GM18909 (cell line): ENCODE measurements at regions not wholly inside any gene's neighbourhood (a gene's known extent, or its start where the extent isn't known, plus 50 kb on each side); places are given as distances from the start of the nearest gene placed in this dataset.
A peak's percentile ranks its signal among the peaks of the same experiment; 100 is the strongest.
"Not testable (repeated sequence)": the region's sequence is repeated elsewhere in the genome, so short reads cannot be mapped to it uniquely, and the experiment has no call there.

ENCODE experiments used
- ATAC-seq: cut with Tn5 transposase; IDR thresholded peaks from one replicate; pipeline ENCODE4 v1.9.1; 2021; ENCODE audit warnings: mild to moderate bottlenecking; ENCODE audit not compliant: unreplicated experiment, poor library complexity

DNA sequence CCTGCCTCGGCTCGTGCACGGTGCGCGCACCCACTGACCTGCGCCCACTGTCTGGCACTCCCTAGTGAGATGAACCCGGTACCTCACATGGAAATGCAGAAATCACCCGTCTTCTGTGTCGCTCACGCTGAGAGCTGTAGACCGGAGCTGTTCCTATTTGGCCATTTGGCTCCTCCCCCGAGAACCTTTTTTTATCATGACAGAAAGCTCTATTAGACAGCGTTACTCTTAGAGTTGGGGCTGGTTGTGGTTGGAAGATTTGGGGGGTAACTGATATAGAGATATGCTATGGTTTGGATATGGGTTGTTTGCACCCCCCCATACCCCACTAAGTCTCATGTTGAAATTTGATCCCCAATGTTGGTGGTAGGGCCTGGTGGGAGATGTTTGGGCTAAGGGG, 226.2 kb downstream of the LRRC70 start:
- ATAC-seq: not testable (repeated sequence)

DNA sequence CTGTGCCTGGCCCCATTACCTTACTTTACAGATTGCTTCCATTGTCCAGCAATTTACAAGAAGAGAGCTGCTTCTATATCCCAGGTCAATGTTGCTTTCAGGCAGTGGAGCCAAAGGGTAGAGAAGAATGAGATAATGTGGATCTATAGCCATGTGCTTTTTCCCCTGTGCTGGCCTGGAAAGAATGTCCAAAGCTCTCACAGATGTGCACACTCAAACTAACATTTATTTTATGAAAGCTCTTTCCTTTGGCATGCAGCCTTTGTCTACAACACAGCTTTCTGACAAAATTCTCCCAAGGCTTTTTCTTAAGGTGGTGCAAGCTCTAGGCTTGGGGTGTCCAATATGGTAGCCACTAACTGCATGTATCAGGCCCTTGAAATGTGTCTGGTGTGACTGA, 217.3 kb downstream of the LRRC70 start:
- no peak for ATAC-seq

DNA sequence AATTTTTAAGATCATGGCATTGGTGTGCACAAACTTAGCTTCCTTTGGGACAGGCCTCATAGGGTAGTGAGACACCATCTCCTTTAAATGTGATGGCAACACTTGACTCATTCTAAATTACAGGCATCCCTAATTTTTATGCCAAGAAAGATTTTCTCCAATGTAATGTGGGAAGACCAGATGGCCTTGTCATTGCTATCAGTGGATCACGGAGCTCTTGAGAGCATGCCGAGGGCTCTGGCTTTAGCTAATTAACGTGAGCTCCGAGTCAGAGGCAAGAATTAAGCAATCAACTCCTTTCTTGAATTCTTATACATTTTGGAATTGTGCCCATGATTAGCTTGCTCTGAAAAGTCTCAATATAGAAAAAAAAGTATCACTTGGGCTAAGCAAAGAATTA, 215.8 kb downstream of the LRRC70 start:
- ATAC-seq: no peak

DNA sequence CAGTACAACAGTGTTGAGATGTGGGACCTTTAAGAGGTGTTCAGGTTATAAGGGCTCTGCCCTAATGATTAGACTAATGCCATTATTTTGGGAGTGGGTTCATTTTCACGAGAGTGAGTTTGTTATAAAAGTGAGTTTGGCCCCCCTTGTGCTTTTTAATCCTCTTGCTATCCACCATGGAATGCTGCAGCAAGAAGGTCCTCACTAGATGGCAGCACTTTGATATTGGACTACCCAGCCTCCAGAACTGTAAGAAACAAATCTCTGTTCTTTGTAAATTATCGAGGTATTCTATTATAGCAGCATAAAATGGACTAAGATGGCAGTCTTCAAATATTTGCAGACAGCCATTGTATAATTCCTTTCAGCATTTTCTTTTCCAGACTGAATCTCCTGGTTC, 212.4 kb downstream of the LRRC70 start:
- no peak for ATAC-seq

DNA sequence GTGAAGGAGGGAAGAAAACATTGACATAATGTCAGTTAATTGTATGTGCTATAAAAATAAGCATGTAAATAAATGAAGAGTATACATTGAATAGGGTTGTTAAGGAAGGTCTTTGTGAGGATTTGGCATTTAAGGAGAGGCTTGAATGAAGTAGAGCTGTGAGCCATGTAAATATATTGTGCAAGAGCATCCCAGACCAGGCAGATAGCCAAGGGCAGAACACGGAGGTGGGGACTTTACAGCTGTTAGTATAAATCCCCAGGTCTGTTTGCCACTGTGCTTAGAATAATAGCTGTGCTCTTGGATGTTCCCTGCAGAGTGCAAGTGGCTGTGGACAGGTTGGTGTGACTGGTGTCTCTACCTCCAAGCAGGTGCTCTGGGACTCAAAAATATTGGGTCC, 211.7 kb downstream of the LRRC70 start:
- ATAC-seq: no peak

DNA sequence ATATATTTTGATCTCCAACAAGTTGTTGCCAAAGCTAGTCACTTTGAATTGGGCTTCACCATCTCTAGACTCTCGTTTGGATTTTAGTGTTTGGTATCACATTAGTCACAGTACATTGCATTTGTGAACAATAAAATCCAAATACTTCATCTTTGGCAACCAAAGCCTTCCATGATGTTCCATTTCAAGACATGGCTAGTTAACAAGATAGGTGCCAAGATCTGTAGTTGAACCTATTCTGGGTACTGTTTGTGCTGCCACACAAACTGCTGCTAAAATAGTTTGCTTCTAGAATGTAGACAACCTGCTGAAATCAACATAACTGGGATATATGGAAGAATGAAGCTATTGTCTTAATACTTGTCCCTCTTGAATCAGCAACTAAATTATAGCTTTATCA, 207.5 kb downstream of the LRRC70 start:
- ATAC-seq: no peak

DNA sequence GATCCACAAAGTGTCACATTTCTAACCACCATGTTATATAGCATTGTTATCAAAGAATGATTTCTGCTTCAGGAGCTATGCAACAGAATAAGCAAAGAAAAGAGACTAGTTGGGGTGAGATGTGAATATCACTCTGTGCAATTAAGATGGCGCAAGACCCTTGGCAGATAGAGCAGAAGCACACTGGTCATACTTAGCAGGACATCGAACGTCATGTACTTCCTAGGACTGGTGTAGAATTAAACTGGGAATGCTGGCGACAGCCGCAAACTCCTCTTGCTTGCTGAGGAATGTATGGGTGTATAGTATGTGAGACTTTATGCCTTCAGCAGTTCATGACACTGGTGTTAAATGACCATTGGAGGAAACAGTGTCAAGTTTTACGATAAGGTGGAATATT, 207.0 kb downstream of the LRRC70 start:
- no peak for ATAC-seq

DNA sequence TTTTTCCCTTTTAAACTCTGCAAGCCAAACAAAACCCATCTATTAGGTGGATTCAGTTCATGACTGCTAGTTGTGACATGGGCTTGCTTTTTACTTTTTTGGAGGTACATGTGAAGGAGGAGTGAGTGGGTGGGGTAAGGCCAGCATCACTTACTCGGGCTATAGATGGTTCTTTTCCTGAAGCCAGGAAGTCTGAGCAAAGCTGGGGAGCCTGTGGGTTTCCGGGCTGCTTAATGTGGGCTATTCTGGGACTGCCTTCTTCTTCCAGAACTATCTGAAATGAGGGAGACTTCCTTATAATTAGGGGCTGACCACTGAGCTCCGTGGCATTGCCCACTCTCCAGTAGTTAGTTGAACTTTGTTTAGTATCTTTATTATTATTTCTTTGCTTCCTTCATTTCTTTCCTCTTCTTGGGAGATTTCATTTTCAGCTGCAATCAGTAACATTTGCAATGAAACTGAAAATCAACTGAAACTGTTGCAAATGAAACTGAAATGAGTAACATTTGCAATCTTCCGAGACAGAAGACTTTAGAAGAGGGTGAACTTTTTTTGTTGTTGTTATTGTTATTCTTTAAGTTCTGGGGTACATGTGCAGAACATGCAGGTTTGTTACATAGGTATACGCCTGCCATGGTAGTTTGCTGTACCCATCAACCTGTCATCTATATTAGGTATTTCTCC, 204.9 kb downstream of the LRRC70 start:
- peak; percentile 63 for ATAC-seq

DNA sequence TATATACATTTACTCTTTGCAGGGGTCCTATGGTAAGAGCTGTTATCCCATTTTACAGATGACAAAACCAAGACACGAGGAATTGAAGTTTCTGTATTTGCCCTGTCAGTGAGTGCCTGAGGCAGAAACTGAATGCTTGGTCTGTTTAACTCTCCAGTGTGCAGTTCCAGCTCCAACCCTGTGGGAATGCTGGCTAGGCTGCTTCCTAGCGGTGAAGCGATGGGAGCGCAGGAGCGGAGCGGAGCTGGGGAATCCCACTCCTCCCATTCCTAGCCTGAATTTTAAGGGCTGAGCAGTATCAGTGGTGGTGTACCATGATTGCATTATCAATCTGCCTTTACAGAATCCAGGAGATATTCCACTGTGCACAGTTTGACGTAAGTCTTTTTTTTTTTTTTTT, 202.3 kb downstream of the LRRC70 start:
- ATAC-seq: no peak

DNA sequence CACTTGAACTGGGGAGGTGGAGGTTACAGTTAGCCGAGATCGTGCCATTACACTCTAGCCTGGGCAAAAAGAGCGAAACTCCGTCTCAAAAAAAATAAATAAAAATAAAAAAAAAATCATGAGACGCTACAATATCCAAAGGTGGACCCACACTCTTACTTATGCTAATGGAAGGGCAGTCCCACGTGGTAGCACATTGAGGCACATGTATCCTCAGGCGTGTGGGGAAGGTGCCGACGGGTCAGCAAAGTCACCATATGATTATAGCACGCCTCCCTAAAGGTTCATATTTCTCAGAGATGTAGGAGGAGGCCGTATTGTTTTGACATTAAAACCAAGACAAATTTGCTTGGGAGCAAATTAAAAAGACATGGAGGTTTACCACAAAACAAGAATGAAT, 201.6 kb downstream of the LRRC70 start:
- no peak for ATAC-seq

DNA sequence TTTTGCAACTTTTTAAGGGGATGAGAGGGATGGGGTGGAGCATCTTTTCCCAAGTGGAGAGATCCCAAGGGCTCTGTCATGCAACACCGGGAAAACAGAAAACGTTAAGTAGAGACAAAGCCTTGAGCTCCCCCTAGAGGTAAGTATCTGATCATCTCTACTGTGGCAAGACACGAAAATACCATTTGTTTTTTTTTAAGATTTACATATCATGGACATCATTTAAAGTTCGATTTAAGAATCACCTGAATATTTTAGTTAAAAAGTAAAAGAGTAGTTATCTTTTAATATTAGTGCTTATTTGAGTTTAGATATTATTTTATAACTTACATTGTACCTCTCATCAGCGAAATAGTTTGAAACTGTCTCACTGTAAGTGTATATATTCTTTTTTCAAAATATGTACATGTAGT, 200.4 kb downstream of the LRRC70 start:
- peak; percentile 63 for ATAC-seq

DNA sequence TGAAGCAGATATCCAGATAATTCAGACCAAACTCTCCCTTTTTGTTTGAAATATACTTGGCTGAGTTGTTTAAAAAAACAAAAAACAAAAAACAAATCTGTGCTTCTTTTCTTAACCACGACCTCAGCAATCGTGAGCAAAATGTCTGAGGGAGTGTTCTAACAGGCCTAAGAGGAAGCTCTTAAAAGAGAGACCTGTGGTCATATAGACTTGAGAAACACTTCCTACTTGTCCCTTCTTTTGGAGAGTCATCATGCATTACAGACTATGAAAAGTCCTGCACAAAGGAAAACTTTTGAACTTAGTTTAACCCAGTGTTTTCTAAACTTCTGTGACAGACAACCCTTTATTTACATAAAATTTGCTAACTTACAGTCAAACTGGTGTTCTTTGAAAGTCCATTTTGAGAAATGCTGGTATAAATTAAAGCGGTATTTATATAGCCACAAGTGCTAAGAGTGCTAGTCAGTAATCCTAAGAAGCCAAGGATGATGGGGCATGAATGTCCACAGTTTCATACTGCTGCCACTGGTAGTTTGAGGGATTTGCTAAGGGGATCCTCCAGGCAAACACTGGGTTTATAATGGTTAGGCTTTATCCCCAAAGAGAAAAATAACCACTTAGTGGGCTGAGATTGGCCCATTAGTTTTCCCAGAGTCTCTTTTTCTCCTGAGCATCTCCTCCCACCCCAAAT, 199.8 kb downstream of the LRRC70 start:
- peak; percentile 10 for ATAC-seq

DNA sequence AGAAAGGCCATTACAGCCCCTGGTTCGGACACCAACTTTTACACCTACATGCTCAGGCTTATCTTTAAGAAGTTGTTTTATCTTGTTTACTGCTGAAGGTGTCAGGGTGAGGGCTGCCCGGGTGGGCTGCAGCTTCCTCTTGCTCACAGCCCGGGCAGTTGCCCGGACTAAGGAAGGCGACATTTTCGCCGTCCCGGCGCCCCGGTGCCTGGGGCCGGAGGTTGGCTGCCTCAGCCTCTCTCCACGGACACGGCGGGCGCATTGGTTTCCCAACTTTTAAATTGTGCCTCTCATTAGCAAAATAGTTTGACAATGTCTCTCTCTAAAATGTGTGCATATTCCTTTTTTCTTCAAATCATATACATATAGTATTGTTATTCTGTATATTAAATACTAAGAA, 198.5 kb downstream of the LRRC70 start:
- ATAC-seq: not testable (repeated sequence)

DNA sequence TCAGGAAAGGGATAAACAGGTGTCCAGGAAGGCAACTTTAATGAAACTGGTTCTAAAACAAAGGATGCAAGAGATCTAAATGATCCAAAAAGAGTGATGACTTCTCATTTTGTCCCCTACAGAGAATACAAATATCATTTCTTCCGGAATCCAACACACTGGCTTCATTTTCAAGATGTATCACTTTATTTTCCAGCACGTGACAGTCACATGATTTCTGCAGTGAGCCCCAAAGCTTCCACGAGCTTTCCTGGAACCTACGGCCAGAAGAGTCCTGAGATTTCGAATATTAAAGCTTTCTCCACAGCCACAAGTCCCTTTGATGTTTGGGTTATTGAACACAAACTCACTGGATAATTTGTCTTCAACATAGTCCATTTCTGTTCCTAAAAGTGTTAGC, 198.0 kb downstream of the LRRC70 start:
- not testable (repeated sequence) for ATAC-seq

DNA sequence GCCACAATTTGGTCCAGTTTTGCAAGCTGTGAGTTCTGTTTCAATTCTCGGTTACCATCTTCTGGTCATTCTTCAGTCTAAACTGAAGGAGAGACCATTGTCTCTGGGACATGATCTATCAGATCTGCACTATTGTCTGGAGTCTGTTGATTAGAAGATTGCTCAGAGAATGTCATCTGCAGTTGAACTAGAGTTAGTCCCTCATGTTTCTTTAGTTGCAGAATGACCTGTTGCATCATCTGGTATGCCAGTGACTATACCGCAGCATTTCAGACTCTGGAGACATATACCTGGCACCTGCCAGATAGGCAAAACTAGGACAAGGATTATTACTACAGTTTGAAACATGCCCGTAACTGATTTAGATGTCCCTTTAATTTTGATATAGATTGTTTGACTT, 194.8 kb downstream of the LRRC70 start:
- no peak for ATAC-seq

DNA sequence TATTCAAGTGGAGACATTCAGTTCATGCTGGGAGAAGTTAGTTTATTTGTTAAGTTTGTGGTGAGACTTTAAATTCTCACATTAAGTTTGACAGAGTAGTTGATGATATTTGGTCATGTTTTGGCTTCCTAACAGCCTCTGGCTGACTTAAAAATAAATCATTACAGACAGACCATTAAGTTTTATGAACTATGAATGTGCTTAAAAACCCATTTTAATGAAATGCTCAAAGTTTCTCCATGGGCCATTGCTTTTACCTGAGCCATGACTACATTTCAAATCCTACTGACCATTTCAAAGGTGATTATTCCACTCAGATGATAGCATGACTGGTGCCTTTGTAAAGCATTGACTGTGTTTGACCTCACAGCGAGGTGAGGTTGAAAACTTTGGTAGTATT, 192.7 kb downstream of the LRRC70 start:
- ATAC-seq: no peak

DNA sequence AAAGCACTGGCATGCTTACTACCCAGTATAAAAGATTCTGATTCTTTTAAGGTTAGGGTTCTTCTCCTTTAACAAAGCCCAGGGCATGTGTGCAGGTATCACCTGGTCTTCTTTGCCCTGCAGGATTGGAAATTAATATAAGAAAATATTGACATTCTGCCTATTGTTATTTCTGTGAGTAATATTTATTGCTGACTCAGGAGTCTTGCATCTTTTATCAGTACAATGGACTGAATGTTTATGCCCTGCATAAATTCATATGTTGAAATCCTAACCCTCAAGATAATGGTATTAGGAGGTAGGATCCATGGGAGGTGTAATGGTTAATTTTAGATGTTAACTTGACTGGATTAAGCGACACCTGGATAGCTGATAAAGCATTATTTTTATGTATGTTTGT, 189.0 kb downstream of the LRRC70 start:
- no peak for ATAC-seq

DNA sequence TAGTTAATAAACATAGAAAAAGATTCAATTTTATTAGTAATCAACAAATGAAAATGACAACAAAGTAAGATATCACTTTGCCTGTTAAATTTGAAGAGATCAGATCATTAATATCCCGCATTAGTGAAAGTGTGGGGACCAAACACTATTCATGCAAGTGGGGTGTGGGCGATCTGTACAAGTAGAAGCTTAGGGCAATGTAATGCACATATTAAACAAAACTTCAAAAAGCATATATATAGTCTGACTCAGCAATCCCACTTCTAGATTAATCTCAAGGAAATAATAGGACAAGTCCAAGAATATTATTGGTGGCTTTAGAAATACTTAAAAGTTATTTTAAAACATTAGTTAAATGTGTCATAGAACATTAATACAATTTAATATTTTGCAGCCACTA, 188.5 kb downstream of the LRRC70 start:
- ATAC-seq: no peak

DNA sequence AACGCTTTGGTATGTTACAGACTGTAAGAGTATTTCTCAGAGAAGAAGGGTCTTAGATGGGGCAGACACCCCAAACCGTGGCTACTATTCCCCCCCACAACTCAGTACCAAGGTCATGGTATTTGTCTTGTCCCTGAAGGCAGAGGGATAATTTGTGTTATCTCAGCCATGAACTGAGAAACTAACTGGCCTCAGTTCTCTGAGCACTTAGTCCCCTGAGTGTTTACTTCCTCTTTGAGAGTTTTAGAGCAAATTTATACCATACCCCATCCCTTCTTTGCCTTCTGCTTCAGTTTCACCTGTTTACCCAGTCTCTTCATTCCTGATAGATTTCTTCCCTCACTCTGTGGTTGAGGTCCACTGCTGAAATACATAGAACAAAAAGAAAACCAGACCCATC, 183.9 kb downstream of the LRRC70 start:
- ATAC-seq: no peak

DNA sequence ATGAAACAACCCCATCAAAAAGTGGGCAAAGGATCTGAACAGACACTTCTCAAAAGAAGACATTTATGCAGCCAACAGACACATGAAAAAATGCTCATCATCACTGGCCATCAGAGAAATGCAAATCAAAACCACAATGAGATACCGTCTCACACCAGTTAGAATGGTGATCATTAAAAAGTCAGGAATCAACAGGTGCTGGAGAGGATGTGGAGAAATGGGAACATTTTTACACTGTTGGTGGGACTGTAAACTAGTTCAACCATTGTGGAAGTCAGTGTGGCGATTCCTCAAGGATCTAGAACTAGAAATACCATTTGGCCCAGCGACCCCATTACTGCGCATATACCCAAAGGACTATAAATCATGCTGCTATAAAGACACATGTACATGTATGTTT, 179.1 kb downstream of the LRRC70 start:
- ATAC-seq: not testable (repeated sequence)

DNA sequence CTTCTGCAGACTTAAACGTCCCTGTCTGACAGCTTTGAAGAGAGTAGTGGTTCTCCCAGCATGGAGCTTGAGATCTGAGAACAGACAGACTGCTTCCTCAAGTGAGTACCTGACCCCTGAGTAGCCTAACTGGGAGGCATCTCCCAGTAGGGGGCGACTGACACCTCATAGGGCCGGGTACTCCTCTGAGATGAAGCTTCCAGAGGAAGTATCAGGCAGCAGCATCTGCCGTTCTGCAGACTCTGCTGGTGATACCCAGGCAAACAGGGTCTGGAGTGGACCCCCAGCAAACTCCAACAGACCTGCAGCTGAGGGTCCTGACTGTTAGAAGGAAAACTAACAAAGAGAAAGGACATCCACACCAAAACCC, 174.4 kb downstream of the LRRC70 start:
- not testable (repeated sequence) for ATAC-seq
